ENCODE measurements at regions not wholly inside any gene's neighbourhood (a gene's known extent, or its start where the extent isn't known, plus 50 kb on each side); places are given as distances from the start of the nearest gene placed in this dataset.

DNA sequence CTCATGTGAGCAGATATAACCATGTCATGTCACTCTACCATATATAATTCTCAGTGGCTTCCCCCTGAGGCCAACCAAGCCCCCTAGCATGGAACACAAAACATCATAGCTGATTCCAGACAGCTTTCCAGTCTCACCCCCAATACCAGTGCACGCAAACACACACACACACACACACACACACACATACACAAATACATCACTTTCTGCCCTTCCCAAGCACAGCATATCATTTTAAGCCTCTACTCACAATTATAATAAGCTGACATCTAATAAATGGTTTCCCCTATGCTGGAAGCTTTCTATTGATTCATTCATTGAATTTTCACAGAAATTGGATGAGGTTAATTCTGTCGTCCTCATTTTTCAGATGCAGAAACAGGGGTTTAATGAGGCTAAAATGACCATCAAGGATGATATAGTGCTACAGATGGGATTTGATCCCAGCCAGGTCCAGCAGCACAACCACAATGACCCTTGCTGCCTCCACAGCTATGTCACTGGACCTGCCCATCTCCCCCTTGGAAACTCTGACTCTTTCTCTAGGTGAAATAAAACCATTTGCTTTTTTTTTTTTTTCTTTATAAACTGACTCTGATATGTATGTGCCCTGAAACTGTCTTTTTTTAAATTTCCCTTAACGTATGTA, 131.1 kb downstream of the TMEM114 start:
- no peaks in the 10 kb centered on the region for H3K4me1 Mint-ChIP-seq (ENCODE audit: unreplicated experiment)
- H3K9me3 Mint-ChIP-seq (ENCODE audit: unreplicated experiment), result no peaks in the 10 kb centered on the region
- H3K27me3 Mint-ChIP-seq (ENCODE audit: unreplicated experiment), result peaks cover 1% of the 10 kb centered on the region
- no peaks in the 10 kb centered on the region for H3K36me3 Mint-ChIP-seq (ENCODE audit: low read depth, unreplicated experiment)
- DNase-seq (ENCODE audit: low spot score), result no peak
- H3K4me3 Mint-ChIP-seq (ENCODE audit: unreplicated experiment), result no peak overlapping the region
- TF ChIP-seq, protein P1, sequence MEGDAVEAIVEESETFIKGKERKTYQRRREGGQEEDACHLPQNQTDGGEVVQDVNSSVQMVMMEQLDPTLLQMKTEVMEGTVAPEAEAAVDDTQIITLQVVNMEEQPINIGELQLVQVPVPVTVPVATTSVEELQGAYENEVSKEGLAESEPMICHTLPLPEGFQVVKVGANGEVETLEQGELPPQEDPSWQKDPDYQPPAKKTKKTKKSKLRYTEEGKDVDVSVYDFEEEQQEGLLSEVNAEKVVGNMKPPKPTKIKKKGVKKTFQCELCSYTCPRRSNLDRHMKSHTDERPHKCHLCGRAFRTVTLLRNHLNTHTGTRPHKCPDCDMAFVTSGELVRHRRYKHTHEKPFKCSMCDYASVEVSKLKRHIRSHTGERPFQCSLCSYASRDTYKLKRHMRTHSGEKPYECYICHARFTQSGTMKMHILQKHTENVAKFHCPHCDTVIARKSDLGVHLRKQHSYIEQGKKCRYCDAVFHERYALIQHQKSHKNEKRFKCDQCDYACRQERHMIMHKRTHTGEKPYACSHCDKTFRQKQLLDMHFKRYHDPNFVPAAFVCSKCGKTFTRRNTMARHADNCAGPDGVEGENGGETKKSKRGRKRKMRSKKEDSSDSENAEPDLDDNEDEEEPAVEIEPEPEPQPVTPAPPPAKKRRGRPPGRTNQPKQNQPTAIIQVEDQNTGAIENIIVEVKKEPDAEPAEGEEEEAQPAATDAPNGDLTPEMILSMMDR (IDR thresholded peaks at IDR 0.05; ENCODE audit: unreplicated experiment), result no peak
- H3K27ac Mint-ChIP-seq (ENCODE audit: unreplicated experiment), result no peak overlapping the region

DNA sequence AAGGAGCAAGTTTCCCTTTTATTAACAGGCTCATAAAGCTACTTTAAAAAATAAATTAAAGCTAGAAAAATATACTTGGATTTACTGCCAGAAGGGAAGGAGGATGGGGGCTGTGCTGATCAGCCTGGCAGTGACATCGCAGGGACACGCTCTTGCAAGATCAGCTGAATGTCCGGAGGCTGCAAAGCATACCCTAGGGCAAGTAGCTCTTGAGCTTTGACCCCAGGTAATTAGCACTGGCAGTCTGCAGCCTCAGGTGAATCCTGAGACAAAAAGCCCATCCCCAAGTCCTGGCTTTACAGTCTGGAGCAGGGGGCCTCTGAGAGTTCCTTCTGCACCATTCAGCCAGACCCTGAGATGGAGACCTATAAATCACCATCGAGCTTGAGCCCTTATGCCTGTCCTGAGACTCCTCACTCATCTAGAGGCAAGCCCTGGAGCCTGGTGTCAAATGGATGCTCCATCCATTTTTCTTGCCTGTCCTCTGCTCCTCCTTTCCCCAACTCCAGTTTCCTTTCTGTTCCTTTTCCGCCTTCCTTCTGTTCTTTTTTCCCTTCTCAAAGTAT, 131.7 kb downstream of the TMEM114 start:
- no peak for DNase-seq (ENCODE audit: low spot score)
- no peak overlapping the region for H3K27ac Mint-ChIP-seq (ENCODE audit: unreplicated experiment)
- TF ChIP-seq, protein P1 (IDR thresholded peaks at IDR 0.05; ENCODE audit: unreplicated experiment), result no peak
- no peak overlapping the region for H3K4me3 Mint-ChIP-seq (ENCODE audit: unreplicated experiment)
- H3K36me3 Mint-ChIP-seq (ENCODE audit: low read depth, unreplicated experiment), result no peaks in the 10 kb centered on the region
- no peaks in the 10 kb centered on the region for H3K4me1 Mint-ChIP-seq (ENCODE audit: unreplicated experiment)
- peaks cover 1% of the 10 kb centered on the region for H3K27me3 Mint-ChIP-seq (ENCODE audit: unreplicated experiment)
- H3K9me3 Mint-ChIP-seq (ENCODE audit: unreplicated experiment), result no peaks in the 10 kb centered on the region

DNA sequence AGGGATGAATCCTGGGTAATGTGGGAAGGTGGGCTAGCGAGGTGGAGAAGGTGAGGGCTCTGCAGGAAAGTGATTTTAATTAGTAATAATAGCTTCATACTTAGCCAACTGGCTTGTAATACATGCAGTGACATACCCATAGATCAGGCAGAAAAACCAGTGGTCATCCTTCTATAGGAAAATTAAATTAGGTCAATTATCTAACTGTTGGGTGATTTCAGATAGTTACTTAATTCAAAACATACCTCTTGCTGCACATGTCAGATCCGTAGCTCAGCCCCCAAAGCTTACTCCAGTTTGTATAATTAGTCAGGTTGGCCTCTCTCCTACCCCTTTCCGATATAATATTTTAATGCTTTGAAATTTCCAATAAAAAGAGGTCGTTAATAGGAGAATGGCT, 137.0 kb downstream of the TMEM114 start:
- Mint-ChIP-seq H3K27ac (ENCODE audit: unreplicated experiment) (no peak overlapping the region), H3K9me3 (ENCODE audit: unreplicated experiment) (no peaks in the 10 kb centered on the region), H3K27me3 (ENCODE audit: unreplicated experiment) (peaks cover 3% of the 10 kb centered on the region), H3K4me3 (ENCODE audit: unreplicated experiment) (no peak overlapping the region), H3K36me3 (ENCODE audit: low read depth, unreplicated experiment) (no peaks in the 10 kb centered on the region), H3K4me1 (ENCODE audit: unreplicated experiment) (no peaks in the 10 kb centered on the region)
- DNase-seq (ENCODE audit: low spot score), result no peak
- TF ChIP-seq, protein P1 (IDR thresholded peaks at IDR 0.05; ENCODE audit: unreplicated experiment), result no peak

DNA sequence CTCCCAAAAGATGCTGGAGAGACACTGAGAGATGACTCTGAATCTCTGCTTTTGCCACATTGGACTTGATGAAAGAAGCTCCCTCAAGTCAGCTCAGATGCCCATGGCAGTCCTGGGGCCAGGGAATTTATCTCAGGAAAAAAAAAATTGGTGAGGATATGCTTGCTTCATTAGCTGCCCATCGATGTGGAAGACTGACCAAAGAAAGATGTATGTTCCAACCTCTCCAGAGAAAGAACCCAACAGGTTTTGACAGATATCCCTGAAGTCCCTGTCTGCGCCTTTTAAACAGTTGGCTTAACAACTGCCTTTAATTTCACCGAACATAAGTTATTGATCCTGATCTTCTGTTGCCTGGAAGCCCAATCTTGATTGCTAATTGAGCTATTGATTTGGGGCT, 137.4 kb downstream of the TMEM114 start:
- Mint-ChIP-seq H3K4me1 (ENCODE audit: unreplicated experiment) (no peaks in the 10 kb centered on the region), H3K36me3 (ENCODE audit: low read depth, unreplicated experiment) (no peaks in the 10 kb centered on the region)
- DNase-seq (ENCODE audit: low spot score), result no peak

DNA sequence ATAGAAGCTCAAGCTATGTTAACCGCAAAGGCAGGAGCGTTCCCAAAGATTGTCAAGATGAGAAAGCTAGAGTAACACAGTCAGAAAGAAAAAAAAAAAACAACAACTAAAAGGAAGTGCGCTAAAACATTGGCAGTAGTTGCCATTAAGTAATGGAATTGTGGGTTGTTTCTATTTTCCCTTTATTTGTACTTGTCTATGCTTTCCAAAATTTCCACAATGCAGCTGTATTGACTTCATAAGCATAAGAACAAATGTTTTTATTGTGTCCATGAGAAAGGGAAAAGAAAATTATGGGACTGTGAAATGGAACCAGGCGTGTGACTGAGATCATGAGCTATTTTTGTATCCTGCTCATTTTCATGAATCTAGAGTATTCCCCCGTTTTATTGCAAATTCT, 153.4 kb downstream of the TMEM114 start:
- Mint-ChIP-seq H3K4me1 (ENCODE audit: unreplicated experiment) (no peaks in the 10 kb centered on the region), H3K9me3 (ENCODE audit: unreplicated experiment) (no peaks in the 10 kb centered on the region), H3K27me3 (ENCODE audit: unreplicated experiment) (peaks cover 2% of the 10 kb centered on the region), H3K4me3 (ENCODE audit: unreplicated experiment) (no peak overlapping the region), H3K36me3 (ENCODE audit: low read depth, unreplicated experiment) (no peaks in the 10 kb centered on the region), H3K27ac (ENCODE audit: unreplicated experiment) (no peak overlapping the region)
- no peak for DNase-seq (ENCODE audit: low spot score)
- TF ChIP-seq, protein P1 (IDR thresholded peaks at IDR 0.05; ENCODE audit: unreplicated experiment), result no peak

More for the DNA sequence above, 137.4 kb downstream of the TMEM114 start:
- no peak overlapping the region for H3K4me3 Mint-ChIP-seq (ENCODE audit: unreplicated experiment)
- H3K9me3 Mint-ChIP-seq (ENCODE audit: unreplicated experiment), result no peaks in the 10 kb centered on the region
- TF ChIP-seq, protein P1 (IDR thresholded peaks at IDR 0.05; ENCODE audit: unreplicated experiment), result no peak
- H3K27me3 Mint-ChIP-seq (ENCODE audit: unreplicated experiment), result peaks cover 3% of the 10 kb centered on the region
- no peak overlapping the region for H3K27ac Mint-ChIP-seq (ENCODE audit: unreplicated experiment)

Data from endothelial cell (in vitro differentiated cells).